ENCODE measurements at regions not wholly inside any gene's neighbourhood (a gene's known extent, or its start where the extent isn't known, plus 50 kb on each side); places are given as distances from the start of the nearest gene placed in this dataset.

- Histone ChIP-seq H2BK5ac (ENCODE audit: insufficient read length, low read length) (no peak overlapping the region), H3K18ac (ENCODE audit: insufficient read length, low read depth, low read length) (no peak overlapping the region), H3K23me2 (ENCODE audit: insufficient read length, low read depth, low read length, poor library complexity, severe bottlenecking) (no peaks in the 10 kb centered on the region), H3K4me1 (ENCODE audit: insufficient read depth, low read length) (no peaks in the 10 kb centered on the region), H3K56ac (ENCODE audit: insufficient read length, low read depth, low read length) (no peak overlapping the region), H4K91ac (ENCODE audit: insufficient read length, low read depth, low read length) (no peak overlapping the region), H2AK5ac (ENCODE audit: insufficient read length, low read length) (no peak overlapping the region), H2BK15ac (ENCODE audit: low read depth, low read length) (no peak overlapping the region), H3K4me2 (ENCODE audit: insufficient read depth, insufficient read length, low read length) (no peak overlapping the region), H4K5ac (ENCODE audit: insufficient read length, low read depth, low read length) (no peak overlapping the region), H3K23ac (ENCODE audit: insufficient read length, low read depth, low read length) (no peak overlapping the region), H3K27me3 (ENCODE audit: insufficient read depth, low read length) (no peaks in the 10 kb centered on the region), H2BK120ac (ENCODE audit: low read depth, low read length, poor library complexity, severe bottlenecking) (no peak overlapping the region), H3K9me3 (ENCODE audit: control insufficient read depth, low read depth, low read length) (no peaks in the 10 kb centered on the region), H4K8ac (replicated peaks; ENCODE audit: insufficient read length, low read depth, low read length) (no peak overlapping the region), H2BK12ac (ENCODE audit: insufficient read length, low read depth, low read length) (no peak overlapping the region), H4K20me1 (ENCODE audit: control insufficient read depth, insufficient read depth, insufficient read length) (no peaks in the 10 kb centered on the region), H3K79me1 (ENCODE audit: insufficient read depth, low read depth, low read length, poor library complexity, severe bottlenecking) (no peaks in the 10 kb centered on the region), H2AFZ (ENCODE audit: low read length) (no peak overlapping the region), H3K14ac (ENCODE audit: insufficient read depth, low read length) (no peak overlapping the region), H3K9ac (ENCODE audit: extremely low read depth, insufficient read length, low read length) (no peak overlapping the region), H2BK20ac (ENCODE audit: low read depth, low read length, poor library complexity, severe bottlenecking) (no peak overlapping the region), H3K79me2 (ENCODE audit: insufficient read depth, low read length) (no peaks in the 10 kb centered on the region), H3K27ac (ENCODE audit: insufficient read length, low read depth, low read length) (no peak overlapping the region), H3K4ac (ENCODE audit: low read depth, low read length) (no peak overlapping the region), H3T11ph (ENCODE audit: low read length) (no peak overlapping the region)
- no peak for TF ChIP-seq CTCF (conservative IDR thresholded peaks at IDR 0.05)
- H3K27ac Mint-ChIP-seq = no peak overlapping the region
- H3K27me3 Mint-ChIP-seq (ENCODE audit: low read depth) = peaks cover 1% of the 10 kb centered on the region; the same call in 1 of the 2 replicates
- no peaks in the 10 kb centered on the region; a peak in 1 of 5 replicates for H3K9me3 Mint-ChIP-seq
- H3K4me3 Mint-ChIP-seq = no peak overlapping the region
- DNase-seq = no peak
- whole genome bisulfite sequencing (ENCODE audit: extremely low coverage, insufficient read length, low lambda C conversion rate) = no CpG with 5 or more reads among the region's 1 CpG
- no peaks in the 10 kb centered on the region for H3K36me3 Mint-ChIP-seq (ENCODE audit: insufficient read depth in 1 of 3, low read depth in 3 of 3)
- H3K4me1 Mint-ChIP-seq = no peaks in the 10 kb centered on the region
Observed at GRCh38 chr6:8352335-8352965, 82.9 kb downstream of the SLC35B3 start.

Data from H9 (cell line).